B cell (primary cell): ENCODE measurements at regions not wholly inside any gene's neighbourhood (a gene's known extent, or its start where the extent isn't known, plus 50 kb on each side); places are given as distances from the start of the nearest gene placed in this dataset.

Experiments used
- EZH2 ChIP-seq: IDR thresholded peaks from 2 replicates; pipeline ENCODE4 v1.6.1; 2012; ENCODE audit warnings: borderline replicate concordance, low read depth, mild to moderate bottlenecking, moderate library complexity, low read length; ENCODE audit not compliant: insufficient read depth, poor library complexity, severe bottlenecking
- TF ChIP-seq, protein P1 (sequence below): fragments of 200-600 bp; IDR thresholded peaks from one replicate; pipeline ENCODE4 v1.8.0; 2022; ENCODE audit warnings: antibody characterized with exemption, mild to moderate bottlenecking

DNA sequence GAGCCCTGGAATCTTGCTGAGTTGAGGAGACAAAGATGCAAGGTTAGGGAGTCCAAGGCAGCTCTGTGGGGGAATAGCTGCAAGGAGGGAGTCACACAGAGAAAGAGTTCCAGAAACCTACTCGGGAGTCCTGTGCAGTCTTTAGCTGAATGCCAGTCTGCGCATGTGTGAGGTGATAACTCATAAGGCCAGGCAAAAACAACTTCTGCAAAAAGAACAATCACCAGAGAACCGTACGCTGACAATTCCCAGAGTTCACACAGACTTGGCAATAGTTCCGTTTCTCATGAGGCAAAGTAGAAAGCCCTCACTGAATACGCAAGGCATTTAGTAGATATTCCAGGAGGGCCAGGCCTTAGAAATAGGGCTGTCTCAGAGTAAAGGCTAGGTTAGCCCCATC, 135.2 kb upstream of the TAB2 start:
- TF ChIP-seq, protein P1, sequence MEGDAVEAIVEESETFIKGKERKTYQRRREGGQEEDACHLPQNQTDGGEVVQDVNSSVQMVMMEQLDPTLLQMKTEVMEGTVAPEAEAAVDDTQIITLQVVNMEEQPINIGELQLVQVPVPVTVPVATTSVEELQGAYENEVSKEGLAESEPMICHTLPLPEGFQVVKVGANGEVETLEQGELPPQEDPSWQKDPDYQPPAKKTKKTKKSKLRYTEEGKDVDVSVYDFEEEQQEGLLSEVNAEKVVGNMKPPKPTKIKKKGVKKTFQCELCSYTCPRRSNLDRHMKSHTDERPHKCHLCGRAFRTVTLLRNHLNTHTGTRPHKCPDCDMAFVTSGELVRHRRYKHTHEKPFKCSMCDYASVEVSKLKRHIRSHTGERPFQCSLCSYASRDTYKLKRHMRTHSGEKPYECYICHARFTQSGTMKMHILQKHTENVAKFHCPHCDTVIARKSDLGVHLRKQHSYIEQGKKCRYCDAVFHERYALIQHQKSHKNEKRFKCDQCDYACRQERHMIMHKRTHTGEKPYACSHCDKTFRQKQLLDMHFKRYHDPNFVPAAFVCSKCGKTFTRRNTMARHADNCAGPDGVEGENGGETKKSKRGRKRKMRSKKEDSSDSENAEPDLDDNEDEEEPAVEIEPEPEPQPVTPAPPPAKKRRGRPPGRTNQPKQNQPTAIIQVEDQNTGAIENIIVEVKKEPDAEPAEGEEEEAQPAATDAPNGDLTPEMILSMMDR: no peak
- TF ChIP-seq EZH2: no peak
